Superior temporal gyrus (tissue), 1 donor: ENCODE measurements at regions not wholly inside any gene's neighbourhood (a gene's known extent, or its start where the extent isn't known, plus 50 kb on each side); places are given as distances from the start of the nearest gene placed in this dataset.

ENCODE experiments used
- DNase-seq: peaks from one replicate; pipeline ENCODE4 v3.0.0-alpha.2; 2016; ENCODE audit errors: extremely low spot score

DNA sequence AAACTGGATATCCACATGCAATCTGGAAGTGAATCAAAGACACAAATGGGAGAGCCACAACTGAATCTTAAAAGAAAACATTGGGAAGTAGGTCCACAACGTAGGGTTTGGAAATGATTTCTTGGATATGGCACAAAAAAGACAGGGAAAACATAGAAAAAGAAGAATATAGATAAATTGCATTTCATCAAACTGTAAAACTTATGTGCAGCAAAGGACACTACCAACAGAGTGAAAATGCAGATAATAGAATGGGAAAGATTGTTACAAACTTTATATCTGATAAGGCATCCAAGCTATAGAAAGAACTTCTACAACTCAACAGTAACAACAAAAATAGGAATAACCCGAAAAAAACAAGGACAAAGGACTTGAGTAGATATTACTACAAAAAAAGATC is 89.6 kb downstream of the ZNF280B start:
- no peak for DNase-seq

DNA sequence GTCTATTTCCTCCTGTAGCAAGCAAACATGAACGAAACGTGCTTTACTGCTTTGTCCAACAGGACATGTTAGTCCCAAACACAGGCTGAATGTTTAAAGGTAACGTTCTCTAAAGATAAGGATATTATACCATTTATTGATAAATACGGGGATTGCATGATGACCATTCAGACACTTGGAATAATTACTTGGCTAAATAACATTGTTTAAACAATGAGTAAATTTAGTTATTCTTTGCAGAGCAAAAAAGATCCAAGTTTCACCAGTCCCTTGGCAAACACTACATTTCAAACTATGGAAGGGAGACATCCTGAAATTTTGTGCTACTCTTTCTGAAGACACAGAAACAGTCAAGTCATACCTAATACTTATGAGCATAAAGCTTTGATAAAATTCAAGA is 88.0 kb downstream of the ZNF280B start:
- DNase-seq: no peak

DNA sequence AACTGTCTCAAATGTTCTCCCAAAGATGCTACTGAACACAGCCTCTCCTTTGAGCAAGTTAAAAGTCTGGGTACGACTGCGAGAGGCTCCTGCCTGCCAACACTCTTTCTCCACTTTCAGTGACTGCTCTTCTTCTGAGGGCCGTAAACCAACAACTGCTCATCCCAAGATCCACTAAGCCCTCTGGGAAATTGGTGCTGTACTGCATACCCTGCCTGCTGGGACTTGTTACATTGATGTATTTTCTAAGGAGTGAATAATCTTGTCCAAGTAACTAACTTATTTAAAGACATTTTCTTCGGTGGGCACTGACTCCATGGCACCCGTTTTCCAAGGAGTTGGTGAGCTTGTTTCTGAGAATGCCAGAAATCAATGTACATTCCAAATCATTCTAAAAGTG is 87.2 kb downstream of the ZNF280B start:
- no peak for DNase-seq

DNA sequence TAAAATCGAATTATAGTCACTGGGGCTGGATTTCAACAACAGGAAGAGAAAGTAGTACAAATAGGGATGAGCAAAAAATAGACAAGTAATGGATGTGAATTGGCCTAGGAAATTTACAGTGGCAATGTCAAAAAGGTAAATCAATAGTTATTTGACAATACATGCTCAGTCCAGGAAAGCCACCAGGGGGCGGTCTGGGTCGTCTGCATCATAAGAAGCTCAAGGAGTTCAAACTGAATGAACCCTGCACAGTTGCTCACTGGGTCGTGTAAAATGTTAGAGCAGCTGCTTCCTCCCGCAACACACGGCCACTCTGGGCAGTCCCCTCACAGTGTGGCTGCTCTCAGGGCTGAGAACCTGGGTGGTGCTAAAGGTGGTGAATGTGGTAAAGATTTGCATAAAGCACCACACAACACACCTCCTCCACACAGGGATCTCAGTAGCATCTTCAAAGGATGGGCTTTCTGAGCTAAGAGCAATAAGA is 85.9 kb downstream of the ZNF280B start:
- peak; percentile 68 for DNase-seq

DNA sequence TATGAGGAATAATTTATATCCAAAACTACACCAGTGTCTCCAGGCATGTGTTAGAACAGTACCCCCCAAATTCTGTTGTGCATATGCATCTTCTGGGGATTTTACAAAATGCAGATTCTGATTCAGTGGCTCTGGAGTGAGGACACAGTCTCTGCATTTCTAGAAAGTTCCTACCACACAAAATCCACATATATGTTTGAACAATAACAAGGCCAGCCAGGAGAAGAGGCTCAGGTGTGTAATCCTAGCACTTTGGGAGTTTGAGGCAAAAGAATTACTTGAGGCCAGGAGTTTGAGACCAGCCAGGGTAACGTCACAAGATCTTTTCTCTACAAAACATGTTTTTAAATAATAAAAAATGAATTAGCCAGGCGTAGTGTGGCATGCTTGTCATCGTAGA is 84.9 kb downstream of the ZNF280B start:
- no peak for DNase-seq

DNA sequence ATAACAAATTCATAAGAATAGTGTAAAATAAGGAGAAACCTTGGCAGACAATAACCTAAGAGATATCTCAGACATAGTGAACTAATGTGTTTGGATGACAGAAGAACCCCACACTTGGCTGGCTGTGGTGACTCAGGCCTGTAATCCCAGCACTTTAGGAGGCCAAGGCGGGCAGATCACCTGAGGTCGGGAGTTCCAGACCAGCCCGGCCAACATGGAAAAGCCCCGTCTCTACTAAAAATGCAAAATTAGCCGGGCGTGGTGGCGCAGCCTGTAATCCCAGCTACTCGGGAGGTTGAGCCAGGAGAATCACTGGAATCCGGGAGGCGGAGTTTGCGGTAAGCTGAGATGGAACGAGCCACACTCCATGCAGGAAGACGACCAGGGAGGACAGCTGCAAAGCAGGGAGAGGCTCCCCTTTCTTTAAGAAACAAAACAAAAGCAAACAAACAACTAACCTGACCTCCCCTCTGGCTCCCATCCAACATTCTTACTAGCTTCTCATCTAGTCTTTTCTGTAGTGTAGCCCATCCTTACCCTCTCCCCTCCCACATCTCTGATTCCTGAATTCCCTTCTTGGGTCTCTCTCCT is 84.2 kb downstream of the ZNF280B start:
- no peak for DNase-seq

DNA sequence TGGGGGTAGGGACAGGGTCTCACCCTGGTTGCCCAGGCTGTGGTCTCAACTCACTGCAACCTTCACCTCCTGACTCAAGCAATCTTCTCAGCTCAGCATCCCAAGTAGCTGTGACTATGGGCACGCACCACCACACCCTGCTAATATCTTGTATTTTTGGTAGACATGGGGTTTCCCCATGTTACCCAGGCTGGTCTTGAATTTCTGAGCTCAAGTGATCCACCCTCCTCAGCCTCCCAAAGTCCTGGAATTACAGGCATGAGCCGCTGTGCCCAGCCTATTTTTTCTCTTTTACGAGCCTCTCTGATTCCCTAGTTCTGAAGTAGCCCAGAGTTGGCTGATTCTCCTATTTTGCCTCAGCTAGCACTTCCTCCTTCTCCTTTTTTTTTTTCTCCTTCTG is 83.6 kb downstream of the ZNF280B start:
- no peak for DNase-seq

DNA sequence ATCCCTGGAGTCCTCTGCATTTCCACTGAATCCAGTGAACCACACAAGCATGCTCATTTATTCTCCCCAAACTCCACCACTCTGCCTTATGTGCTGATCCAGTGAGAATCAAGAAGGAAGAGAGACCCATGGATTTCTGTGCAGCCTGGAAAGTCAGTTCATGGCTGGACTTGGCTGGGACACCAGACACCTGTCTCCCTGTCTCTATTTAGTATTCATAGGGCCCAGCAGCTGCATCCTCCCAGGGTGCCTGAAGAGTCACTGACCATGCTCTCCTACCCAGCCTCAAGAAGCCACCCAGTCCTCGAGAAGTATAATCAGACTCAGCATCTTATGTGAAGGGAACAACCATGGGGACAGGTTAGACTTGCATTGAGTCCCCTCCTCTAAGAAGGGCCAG is 83.2 kb downstream of the ZNF280B start:
- DNase-seq: no peak

DNA sequence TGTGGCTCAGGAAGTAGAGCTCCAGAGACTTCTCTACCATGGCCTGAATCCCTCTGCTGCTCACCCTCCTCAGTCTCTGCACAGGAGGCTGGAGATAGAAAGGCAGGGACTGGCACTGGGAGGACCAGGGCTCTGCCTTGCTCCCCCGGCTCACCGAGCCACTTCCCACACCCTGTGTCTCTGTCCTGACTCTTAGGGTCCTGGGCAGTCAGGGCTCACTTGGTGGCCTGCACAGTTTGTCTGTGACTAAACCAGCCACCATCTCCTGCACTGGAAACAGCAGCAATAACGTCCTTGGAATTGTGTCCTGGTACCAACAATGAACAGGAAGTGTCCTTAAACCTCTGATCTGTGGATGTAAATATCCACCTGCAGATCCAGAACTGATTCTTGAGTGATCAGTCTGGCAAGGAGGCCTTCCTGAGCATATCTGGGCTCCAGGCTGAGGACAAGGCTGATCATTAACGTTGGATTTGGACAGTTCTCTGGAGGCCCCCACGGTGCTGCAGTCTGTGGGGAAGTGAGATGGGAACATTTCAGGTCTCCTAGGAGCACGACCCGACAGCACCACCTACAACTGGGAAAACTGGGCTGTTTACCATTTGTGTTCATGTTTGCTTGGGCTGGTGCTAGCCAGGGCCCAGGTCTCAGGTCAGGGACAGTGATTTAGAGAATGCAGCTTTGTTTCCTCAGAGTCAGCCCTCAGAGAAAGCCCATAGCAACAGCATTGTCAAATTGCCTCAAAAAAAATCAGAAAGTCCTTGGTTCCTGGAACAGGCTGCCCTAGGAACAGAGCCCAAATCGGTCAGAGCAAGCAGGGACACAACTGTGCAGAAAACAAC is 82.5 kb downstream of the ZNF280B start:
- DNase-seq: no peak

DNA sequence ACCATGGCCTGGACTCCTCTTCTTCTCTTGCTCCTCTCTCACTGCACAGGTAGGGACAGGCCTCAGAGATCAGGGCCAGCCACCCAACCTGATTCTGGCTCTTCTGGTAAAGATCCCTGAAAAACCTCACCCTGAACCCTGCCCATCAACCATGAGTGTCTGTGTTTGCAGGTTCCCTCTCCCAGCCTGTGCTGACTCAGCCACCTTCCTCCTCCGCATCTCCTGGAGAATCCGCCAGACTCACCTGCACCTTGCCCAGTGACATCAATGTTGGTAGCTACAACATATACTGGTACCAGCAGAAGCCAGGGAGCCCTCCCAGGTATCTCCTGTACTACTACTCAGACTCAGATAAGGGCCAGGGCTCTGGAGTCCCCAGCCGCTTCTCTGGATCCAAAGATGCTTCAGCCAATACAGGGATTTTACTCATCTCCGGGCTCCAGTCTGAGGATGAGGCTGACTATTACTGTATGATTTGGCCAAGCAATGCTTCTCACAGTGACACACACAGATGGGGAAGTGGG is 80.9 kb downstream of the ZNF280B start:
- DNase-seq: no peak

DNA sequence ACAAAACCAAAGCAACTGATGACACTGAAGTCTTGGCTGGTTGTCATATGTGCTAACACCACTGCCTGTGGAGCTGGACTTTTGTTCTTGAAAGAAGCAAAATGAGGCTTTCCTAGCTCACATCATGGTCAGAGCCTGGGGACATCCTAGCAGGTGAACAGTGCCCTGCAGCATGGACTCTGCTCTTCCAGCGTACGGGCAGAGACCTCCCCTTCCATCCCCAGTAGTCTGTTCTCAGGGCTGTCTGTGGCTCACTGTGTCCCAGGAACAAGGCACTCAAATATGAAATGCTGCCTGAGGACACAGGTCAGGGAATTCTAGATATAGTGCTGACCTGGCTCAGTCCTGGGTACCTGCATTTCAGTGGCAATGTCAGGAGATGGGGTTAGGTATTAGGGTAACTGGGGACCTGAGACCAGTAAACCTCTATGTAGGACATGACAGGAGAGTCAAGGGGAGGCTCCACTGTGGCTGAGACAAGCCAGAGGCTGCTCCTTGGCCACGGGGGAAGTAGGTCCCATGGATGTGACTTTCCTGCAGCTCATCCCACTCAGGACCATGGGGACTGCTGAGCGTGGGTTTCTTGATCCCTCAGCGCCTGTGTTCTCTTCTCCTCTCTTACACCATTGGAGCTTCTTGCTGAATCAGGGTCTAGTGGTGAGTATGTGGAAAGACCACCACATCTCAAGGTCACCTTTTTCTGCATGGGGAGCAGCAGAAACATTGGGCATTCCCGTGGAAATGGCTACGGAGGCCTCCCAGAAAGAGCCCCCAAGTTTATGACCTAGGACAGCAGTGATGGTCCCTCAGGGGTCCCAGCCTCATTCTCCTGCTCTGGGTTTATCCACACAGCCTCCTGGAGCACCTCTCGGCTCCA is 80.1 kb downstream of the ZNF280B start:
- DNase-seq: no peak

DNA sequence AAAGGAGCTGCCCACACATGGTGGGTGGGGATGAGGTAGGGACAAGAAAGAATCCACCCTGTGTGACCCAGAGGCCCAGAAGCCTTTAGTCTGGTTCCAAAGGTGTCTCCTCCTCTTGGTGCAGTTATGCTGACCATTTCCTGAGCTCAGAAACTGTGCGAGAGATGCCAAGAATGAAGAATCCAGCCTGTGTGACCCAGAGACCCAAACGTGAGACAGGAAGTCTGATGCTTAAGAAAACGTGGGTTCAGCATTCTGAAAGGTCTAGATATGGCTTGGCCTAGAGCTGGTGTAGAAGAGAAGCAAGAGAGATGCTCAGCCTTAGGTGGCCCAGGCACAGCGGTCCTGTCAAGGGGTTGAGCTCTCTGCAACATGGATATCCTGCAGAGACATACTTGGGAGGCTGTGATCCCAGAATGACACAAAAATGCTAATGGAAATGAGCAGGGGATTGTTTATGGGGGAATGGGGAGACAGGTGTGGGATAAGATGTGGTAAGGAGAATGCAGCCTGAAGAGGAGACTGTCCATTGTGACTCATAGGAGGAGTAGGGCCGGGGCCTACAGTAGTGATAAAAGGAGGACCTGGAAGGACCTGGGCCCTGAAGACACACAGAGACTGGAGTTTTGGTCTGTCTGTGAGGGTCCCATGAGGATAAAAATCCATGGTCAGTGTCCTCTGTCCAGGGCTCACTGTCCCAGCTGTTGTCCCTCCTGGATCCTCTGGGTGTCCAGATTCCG is 79.0 kb downstream of the ZNF280B start:
- DNase-seq: no peak

DNA sequence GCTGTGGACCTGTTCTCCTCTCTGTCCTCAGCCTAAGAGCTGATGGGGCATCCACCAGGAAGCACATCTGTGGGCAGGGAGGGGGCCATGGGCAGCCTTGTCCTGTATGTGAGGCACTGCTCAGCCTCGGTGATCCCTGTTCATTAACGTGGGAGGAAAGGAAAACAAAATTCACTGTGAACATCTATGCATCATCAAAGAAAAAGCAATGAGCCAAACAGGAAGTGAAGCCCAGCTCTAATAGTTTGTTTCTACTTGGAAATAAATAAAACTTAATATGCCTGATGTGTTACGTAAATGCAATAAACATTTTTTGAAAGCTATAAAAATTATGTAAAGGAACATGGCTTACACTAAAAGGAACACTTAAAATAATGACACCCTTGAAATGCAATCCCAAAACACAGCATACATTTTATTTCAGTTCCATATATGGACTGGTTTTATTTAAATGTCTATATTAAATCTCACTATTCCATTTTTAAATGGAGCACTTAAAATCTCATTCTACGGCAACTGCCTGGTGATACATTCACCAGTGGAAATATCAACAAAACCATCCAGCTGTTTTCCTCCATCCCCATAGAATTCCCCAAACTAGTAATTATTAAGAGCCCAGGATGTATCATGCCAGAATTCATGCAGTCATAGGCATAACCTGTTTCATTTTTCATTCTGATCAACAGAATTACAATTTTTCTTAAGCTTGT is 78.3 kb downstream of the ZNF280B start:
- DNase-seq: no peak

DNA sequence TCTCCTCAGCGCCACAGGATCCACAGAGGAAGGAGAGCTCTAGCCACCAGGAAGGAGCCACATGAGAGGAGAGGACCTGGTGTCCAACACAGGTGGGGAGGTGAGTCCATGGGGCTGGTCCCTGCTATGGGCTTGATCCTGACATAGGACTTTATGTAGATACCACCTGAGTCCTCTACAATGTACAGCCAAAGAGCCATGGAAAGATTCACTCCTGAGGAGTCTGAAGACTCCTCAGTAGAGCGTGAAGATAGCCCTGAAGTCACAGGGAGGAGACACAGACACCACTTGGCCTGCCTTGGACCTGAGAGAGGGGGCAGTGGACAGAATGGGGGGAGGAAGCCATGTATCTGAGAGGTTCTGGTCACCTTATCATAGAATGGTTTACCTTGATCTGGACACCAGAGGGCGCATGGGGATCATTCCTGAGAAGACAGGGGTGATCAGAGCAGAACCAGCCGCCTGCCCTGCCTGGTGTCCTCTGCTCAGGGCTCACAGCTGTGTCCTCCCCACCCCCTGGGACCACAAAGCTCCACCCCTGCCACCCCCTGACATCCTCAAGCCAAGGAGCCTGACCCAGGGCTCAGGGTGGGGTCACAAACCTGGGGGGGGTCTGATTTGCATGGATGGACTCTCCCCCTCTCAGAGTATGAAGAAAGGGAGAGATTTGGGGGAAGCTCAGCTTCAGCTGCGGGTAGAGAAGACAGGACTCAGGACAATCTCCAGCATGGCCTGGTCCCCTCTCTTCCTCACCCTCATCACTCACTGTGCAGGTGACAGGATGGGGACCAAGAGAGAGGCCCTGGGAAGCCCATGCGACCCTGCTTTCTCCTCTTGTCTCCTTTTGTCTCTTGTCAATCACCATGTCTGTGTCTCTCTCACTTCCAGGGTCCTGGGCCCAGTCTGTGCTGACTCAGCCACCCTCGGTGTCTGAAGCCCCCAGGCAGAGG is 77.0 kb downstream of the ZNF280B start:
- peak; percentile 67 for DNase-seq

DNA sequence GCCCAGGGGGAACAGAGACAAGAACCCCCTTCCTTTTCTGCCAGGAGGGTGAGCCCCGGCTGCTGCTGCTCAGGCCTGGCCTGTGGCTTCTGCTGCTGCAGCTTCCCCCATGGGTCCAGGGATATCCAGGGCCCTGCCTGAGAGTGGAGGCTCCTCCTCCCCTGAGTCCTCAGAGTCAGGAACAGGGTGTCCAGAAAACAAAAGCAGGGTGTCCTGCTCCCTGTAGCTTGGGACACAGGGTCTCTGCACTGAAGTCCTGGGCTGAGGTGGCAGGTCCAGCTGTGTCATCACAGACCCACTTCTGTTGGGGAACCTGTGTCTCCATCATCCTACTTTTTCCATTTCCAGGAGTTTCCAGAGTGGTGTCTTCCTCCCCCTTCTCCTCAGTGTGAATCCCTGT is 76.1 kb downstream of the ZNF280B start:
- DNase-seq: no peak

DNA sequence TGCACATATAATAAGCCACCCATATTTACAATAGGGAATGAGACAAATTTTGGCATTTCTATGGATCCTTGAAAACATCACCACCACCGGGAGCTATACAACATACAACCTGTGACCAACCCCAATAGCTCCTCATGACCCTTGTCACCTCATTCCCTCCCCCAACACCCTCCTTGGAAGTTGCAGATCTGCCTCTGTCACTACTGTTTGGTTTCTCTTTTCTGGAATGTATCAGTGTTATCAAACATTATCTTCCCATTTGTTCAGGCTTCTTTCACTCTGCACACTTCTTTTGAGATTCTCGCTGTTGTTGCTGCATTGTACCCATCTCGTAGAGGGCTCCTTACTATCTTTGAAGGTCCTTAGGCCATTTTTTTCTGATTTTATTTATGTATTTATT is 75.6 kb downstream of the ZNF280B start:
- DNase-seq: no peak

DNA sequence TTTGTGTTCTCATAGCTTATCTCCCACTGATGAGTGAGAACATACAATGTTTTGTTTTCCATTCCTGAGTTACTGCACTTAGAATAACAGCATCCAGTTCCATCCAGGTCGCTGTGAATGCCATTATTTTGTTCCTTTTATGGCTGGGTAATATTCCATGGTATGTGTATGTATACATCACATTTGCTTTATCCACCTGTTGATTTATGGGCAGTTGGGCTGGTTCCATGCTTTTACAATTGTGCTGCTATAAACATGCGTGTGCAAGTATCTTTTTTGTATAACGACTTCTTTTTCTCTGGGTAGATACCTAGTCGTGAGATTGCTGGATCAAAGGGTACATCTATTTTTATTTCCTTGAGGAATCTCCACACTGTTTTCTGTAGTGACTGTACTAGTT is 74.8 kb downstream of the ZNF280B start:
- DNase-seq: no peak
